Naive B cell (primary cell): ENCODE measurements at regions not wholly inside any gene's neighbourhood (a gene's known extent, or its start where the extent isn't known, plus 50 kb on each side); places are given as distances from the start of the nearest gene placed in this dataset.
A peak's percentile ranks its signal among the peaks of the same experiment; 100 is the strongest.

Experiments
- ATAC-seq, 2 donors: fragments of 150-1000 bp; cut with Tn5 transposase; 2 replicates each; pipeline ENCODE4 v1.10.0; 2021; ENCODE audit warnings: low read depth in 2 of 2, mild to moderate bottlenecking in 2 of 2, moderate library complexity in 2 of 2
- DNase-seq: peaks from one replicate; pipeline ENCODE4 v3.0.0; 2022
- H3K27ac Mint-ChIP-seq, 6 donors: one replicate each; pipeline ENCODE4 v1.8.0; 2020 to 2022; ENCODE audit warnings: mild to moderate bottlenecking in 6 of 6, mixed read lengths in 6 of 6, moderate library complexity in 5 of 6, inconsistent platforms in 2 of 6
- H3K27me3 Mint-ChIP-seq, 3 donors: one replicate each; pipeline ENCODE4 v1.8.0; 2021 to 2022; ENCODE audit warnings: mixed read lengths in 3 of 3, mild to moderate bottlenecking in 1 of 3
- H3K36me3 Mint-ChIP-seq, 2 donors: one replicate each; pipeline ENCODE4 v1.8.0; 2020 to 2022; ENCODE audit warnings: mixed read lengths in 2 of 2, inconsistent platforms in 1 of 2, mild to moderate bottlenecking in 1 of 2
- H3K4me1 Mint-ChIP-seq, 3 donors: one replicate each; pipeline ENCODE4 v1.8.0; 2020 to 2022; ENCODE audit warnings: mixed read lengths in 3 of 3, inconsistent platforms in 1 of 3, mild to moderate bottlenecking in 1 of 3, moderate library complexity in 1 of 3
- H3K4me3 Mint-ChIP-seq, 8 donors: one replicate each; pipeline ENCODE4 v1.8.0; 2020 to 2022; ENCODE audit warnings: mild to moderate bottlenecking in 8 of 8, mixed read lengths in 8 of 8, moderate library complexity in 8 of 8, inconsistent platforms in 2 of 8
- H3K9me3 Mint-ChIP-seq, 7 donors: one replicate each; pipeline ENCODE4 v1.8.0; 2020 to 2022; ENCODE audit warnings: mixed read lengths in 7 of 7, mild to moderate bottlenecking in 5 of 7, inconsistent platforms in 2 of 7, moderate library complexity in 1 of 7

DNA sequence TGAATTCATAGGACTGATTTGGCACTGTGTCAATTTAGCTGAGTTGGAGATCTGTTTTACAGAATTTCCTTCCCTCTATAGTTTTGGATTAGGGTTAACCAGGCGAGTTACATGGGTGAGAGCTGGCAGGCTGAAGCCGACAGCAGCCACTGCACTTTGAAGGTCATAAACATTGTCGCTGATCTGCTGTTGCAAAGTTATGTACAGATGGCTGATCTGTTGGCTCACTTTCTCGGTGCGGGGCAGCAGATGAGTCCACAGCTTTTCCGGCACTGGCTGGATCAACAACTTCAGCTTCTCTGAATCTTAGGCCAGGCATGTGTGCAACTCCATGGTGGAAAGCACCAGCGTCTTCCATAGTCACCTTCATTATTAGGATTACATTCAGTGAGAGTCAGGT, 173.7 kb downstream of the GPAT3 start:
- H3K9me3 Mint-ChIP-seq, result peaks cover 0 to 2% (median 0%) of the 10 kb centered on the region in 7 donors
- H3K27ac Mint-ChIP-seq, result no peak overlapping the region
- H3K27me3 Mint-ChIP-seq, result peaks cover 0 to 16% (median 7%) of the 10 kb centered on the region in 3 donors
- ATAC-seq (no peak), DNase-seq (no peak)
- no peaks in the 10 kb centered on the region for H3K36me3 Mint-ChIP-seq
- no peak overlapping the region for H3K4me3 Mint-ChIP-seq
- no peaks in the 10 kb centered on the region for H3K4me1 Mint-ChIP-seq

DNA sequence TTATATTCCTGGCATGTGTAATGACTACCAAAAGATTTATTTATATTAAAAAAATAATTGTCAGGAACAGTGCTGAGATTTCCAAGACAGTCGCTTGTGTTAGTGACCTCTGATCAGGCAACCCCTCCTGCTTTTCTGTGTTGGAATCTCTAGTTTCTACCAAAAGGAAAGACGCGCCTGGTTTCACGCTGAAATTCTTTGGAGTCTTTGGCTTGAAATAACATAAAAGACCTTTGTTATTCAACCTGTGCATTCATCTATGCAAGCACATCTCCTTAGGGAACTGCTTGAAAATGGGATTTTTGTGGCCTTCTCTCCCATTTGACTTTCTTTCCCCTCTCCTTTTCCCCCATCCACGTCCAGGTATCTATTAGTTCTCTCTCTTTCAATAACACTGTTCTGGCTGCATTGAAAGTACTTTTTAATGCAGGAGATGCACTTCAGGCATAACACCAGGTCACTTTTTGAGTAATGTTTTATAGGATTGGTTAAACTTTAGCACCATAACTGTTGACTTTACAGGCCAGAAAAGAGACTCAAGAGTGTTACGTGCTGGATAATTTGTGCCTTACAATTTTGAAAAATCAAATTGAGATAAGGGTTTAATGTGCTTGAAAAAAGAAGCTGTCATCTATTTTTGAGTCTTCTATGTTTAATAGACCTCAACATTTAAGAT, 172.7 kb downstream of the GPAT3 start:
- no peak overlapping the region for H3K4me3 Mint-ChIP-seq
- no peaks in the 10 kb centered on the region for H3K36me3 Mint-ChIP-seq
- no peaks in the 10 kb centered on the region for H3K4me1 Mint-ChIP-seq
- peaks cover 0 to 2% (median 0%) of the 10 kb centered on the region in 7 donors for H3K9me3 Mint-ChIP-seq
- H3K27me3 Mint-ChIP-seq, result peaks cover 0 to 9% (median 7%) of the 10 kb centered on the region in 3 donors
- DNase-seq, result no peak
- ATAC-seq, result no peak
- no peak overlapping the region for H3K27ac Mint-ChIP-seq

DNA sequence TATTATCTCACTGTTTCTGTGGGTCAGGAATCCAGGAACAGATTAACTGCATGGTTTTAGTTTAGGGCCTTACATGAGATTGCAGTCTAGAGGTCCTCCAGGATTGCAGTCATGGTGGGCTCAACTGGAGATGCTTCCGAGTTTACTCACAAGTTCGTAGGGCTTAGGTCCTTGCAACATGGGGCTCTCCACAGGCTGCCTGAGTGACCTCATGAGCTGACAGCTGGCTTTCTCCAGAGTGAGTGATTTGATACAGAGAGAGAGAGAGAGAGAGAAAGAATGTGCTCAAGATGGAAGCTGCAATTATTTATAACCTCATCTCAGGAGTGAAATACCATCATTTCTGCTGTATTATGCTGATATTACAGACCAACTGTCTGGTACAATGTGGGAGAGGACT, 168.9 kb downstream of the GPAT3 start:
- Mint-ChIP-seq H3K27ac (no peak overlapping the region), H3K9me3 (peaks cover 5 to 15% (median 9%) of the 10 kb centered on the region in 7 donors), H3K4me3 (no peak overlapping the region), H3K4me1 (no peaks in the 10 kb centered on the region), H3K36me3 (no peaks in the 10 kb centered on the region), H3K27me3 (peaks cover 0 to 7% (median 0%) of the 10 kb centered on the region in 3 donors)
- ATAC-seq (no peak), DNase-seq (no peak)

DNA sequence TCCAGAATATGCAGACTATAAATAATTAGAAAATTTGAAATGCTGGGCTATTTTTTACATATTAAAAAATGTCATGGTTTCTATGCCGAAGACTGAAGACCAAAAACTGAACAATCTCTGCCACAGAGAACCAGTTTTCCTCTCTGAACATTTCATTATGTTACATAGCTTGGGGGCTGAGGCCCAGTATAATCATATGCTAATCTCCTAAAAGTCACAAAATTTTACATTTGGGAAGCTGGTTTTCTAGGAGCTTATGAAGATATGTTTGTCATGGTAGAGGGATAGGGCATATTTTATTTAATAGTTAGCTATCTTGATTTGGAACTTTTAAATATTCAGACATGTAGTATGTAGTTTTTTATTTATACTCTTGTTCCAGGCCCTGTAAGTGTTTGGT, 167.8 kb downstream of the GPAT3 start:
- no peak overlapping the region for H3K27ac Mint-ChIP-seq
- H3K4me1 Mint-ChIP-seq, result no peaks in the 10 kb centered on the region
- peaks cover 0 to 16% (median 4%) of the 10 kb centered on the region in 3 donors for H3K27me3 Mint-ChIP-seq
- DNase-seq (no peak), ATAC-seq (no peak)
- peaks cover 6 to 20% (median 9%) of the 10 kb centered on the region in 7 donors for H3K9me3 Mint-ChIP-seq
- H3K4me3 Mint-ChIP-seq, result no peak overlapping the region
- no peaks in the 10 kb centered on the region for H3K36me3 Mint-ChIP-seq

DNA sequence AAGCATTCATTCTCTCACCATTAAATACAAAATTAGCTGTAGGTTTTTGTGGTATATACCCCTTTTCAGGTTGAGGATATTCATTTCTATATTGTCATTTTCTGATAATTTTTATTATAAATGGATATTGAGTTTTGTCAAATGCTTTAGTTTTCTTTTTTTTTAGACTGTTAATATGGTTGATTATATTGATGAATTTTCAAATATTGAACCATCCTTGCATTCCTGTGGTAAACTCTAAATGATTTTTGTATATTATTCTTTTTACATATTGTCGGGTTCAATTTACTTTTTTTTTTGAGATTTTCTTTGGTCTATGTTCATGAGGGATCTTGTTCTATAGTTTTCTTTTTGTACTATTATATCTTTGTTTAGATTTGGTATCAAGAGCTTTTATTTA, 165.1 kb downstream of the GPAT3 start:
- Mint-ChIP-seq H3K36me3 (no peaks in the 10 kb centered on the region), H3K4me3 (no peak overlapping the region), H3K27ac (no peak overlapping the region), H3K27me3 (peaks cover 0 to 13% (median 10%) of the 10 kb centered on the region in 3 donors), H3K9me3 (peaks cover 6 to 20% (median 9%) of the 10 kb centered on the region in 7 donors), H3K4me1 (no peaks in the 10 kb centered on the region)
- ATAC-seq, result no peak
- no peak for DNase-seq

DNA sequence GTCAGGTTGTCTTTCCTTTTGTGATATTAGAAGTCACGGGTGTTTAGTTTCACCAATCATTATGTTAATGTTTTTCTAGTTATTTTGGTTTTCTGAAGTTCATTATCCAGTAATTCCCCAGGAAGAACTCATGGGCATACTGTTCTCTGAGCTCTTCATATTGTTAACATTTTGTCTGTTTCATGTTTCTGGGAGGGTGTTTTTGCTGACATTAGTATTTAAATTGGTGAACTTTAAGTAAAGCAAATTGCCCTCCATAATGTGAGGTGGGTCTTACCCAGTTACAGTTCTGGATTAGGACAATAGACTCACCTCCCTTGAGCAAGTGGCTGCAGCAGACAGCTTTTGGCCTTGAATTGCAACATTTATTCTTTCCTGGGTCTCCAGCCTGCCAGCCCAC, 163.4 kb downstream of the GPAT3 start:
- Mint-ChIP-seq H3K4me3 (no peak overlapping the region), H3K4me1 (no peaks in the 10 kb centered on the region), H3K27me3 (peaks cover 0 to 17% (median 10%) of the 10 kb centered on the region in 3 donors), H3K9me3 (peaks cover 6 to 20% (median 9%) of the 10 kb centered on the region in 7 donors), H3K27ac (no peak overlapping the region), H3K36me3 (no peaks in the 10 kb centered on the region)
- ATAC-seq (no peak), DNase-seq (no peak)

DNA sequence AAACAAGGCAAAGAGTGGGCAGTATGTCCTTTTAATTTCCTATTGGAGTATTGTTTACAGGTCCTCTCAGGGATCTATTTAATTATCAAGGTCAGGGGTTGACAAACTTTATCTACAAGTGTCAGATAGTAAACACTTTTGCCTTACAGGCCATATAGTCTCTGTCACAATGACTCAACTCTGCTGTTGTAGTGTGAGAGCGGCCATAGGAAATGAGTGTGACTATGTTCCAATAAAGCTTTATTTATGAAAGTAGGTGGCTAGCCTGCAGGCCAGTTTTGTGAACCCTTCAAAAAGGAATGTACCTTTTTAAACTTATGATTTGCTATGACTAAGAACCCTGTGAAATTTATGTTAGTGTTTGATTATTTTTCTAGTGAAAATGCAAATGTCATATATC, 156.1 kb downstream of the GPAT3 start:
- ATAC-seq (no peak), DNase-seq (no peak)
- Mint-ChIP-seq H3K27me3 (peaks cover 12 to 19% (median 14%) of the 10 kb centered on the region in 3 donors), H3K4me1 (no peaks in the 10 kb centered on the region), H3K4me3 (no peak overlapping the region), H3K36me3 (no peaks in the 10 kb centered on the region), H3K9me3 (no peaks in the 10 kb centered on the region), H3K27ac (no peak overlapping the region)

DNA sequence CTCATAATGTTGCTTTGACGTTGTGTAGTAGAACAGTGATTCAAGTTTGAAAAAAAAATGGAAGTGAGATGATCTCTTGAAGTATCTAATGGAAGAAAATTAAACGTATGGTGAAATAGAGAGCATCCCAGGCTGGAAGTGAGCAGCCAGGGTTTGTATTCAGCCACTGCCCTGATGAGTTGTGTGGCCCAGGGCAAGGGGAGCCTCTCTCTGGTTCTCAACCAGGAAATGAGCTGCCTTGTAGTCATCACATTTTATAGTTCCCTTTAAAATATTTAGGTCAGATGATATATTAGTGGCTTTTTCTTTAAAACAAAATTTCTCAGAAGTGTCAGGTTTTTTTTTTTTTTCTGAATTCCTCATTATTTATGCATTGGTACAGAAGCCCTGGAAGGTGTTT, 150.3 kb downstream of the GPAT3 start:
- ATAC-seq, result no peak
- Mint-ChIP-seq H3K4me3 (peak overlapping the region in 1 of 8 donors; percentile 48), H3K27me3 (peaks cover 7 to 23% (median 17%) of the 10 kb centered on the region in 3 donors), H3K27ac (no peak overlapping the region), H3K4me1 (no peaks in the 10 kb centered on the region), H3K9me3 (peaks cover 0 to 5% (median 0%) of the 10 kb centered on the region in 7 donors), H3K36me3 (no peaks in the 10 kb centered on the region)
- no peak for DNase-seq

DNA sequence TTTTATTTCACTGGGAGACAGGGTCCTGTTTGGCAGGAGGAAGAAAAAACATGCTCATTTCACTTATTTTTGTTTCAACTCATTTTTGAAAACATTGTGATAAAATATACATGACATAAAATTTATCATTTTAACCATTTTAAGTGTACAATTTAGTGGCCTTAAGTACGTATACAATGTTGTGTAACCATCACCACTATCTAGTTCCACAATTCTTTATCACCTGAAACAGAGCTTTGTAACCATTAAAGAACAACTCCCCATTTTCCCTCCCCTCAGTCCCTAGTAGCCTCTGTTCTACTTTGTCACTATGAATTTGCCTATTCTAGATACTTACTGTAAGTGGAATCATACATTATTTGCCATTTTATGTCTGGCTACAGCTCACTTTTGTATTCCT, 143.8 kb downstream of the GPAT3 start:
- no peak for DNase-seq
- peaks cover 22 to 36% (median 25%) of the 10 kb centered on the region in 3 donors for H3K27me3 Mint-ChIP-seq
- no peaks in the 10 kb centered on the region for H3K36me3 Mint-ChIP-seq
- no peak for ATAC-seq
- no peak overlapping the region for H3K27ac Mint-ChIP-seq
- H3K9me3 Mint-ChIP-seq, result no peaks in the 10 kb centered on the region
- H3K4me1 Mint-ChIP-seq, result no peaks in the 10 kb centered on the region
- H3K4me3 Mint-ChIP-seq, result no peak overlapping the region

DNA sequence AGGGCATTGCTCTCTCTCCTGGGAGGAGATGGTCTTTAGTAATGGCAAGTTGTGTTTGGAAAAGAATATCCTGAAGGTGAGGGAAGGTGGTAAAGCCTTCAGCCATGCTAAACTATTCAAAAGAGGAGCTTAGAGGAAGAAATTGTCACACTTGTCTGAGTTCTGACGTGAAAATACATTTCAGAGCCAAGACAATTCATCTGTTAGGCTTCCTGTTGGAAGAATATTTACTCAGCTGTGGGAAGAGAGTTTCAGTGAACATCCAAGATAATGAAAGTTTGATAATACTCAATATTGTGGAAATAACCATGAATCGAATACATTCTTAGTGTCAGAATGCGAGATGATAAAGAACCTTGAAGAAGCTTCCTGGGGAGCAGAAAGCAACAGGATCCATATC, 143.3 kb downstream of the GPAT3 start:
- H3K27me3 Mint-ChIP-seq, result peaks cover 23 to 36% (median 25%) of the 10 kb centered on the region in 3 donors
- no peaks in the 10 kb centered on the region for H3K9me3 Mint-ChIP-seq
- ATAC-seq (no peak), DNase-seq (no peak)
- H3K27ac Mint-ChIP-seq, result no peak overlapping the region
- H3K4me3 Mint-ChIP-seq, result no peak overlapping the region
- H3K36me3 Mint-ChIP-seq, result no peaks in the 10 kb centered on the region
- H3K4me1 Mint-ChIP-seq, result no peaks in the 10 kb centered on the region

DNA sequence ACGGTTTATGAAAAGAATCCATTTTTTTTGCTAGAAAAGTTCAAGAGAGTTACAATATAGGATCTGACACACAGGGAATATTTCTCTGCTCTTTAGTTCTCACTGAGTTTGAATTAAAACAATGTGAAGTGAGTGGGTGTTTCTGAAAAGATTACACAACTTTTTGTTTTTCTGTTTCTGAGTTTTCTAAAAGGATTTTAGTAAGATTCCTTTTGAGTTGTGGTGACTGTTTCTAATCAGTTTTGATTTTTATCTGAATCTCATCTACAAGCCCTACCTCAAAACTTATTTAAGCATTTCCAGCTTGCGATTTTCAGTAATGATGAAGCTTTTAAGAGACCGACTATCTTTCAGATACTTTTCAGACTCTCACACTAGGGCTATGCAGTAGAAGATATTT, 141.7 kb downstream of the GPAT3 start:
- DNase-seq (no peak), ATAC-seq (no peak)
- H3K36me3 Mint-ChIP-seq, result no peaks in the 10 kb centered on the region
- H3K27me3 Mint-ChIP-seq, result peaks cover 31 to 45% (median 34%) of the 10 kb centered on the region in 3 donors
- no peaks in the 10 kb centered on the region for H3K9me3 Mint-ChIP-seq
- H3K27ac Mint-ChIP-seq, result no peak overlapping the region
- no peaks in the 10 kb centered on the region for H3K4me1 Mint-ChIP-seq
- no peak overlapping the region for H3K4me3 Mint-ChIP-seq

DNA sequence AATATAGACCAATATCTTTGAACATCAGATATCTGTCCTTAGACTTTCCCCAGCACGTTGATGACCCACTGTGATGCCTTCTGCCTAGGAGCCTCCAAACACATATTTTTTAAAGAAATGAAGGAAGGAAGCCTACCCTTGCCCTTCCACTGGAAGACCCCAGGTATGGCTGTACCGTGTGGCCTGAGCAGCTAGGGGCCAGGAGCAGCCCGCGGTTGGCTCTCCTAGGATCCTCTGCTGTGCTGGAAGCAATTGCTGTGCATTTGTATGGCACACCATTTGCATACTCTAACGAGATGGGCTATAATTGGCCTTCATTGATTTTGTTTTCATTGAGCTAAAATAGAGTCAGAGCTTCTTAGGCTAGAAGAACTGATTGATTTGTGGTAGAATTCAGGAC, 128.8 kb downstream of the GPAT3 start:
- ATAC-seq, result no peak
- no peak overlapping the region for H3K27ac Mint-ChIP-seq
- peaks cover 8 to 29% (median 24%) of the 10 kb centered on the region in 3 donors for H3K27me3 Mint-ChIP-seq
- no peak for DNase-seq
- H3K4me3 Mint-ChIP-seq, result no peak overlapping the region
- no peaks in the 10 kb centered on the region for H3K36me3 Mint-ChIP-seq
- H3K4me1 Mint-ChIP-seq, result peaks cover 0 to 5% (median 0%) of the 10 kb centered on the region in 3 donors
- peaks cover 0 to 2% (median 0%) of the 10 kb centered on the region in 7 donors for H3K9me3 Mint-ChIP-seq

DNA sequence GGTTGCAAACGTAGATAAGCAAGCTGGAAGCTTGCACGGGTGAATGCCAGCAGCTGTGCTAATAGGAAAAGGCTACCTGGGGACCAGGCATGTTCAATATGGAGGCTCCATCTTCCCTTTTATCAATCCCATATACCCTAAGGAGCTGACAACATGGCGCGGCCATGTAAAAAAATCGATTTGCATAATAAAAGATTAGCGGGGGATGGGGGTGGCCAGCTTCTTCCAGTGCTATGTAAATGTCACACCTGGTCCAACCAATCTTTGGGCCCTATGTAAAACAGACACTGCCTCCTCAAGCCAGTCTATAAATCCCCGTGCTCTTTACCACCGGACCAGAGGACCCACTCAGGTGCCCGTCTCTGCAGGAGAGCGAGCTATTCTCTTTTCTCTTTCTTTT, 128.2 kb downstream of the GPAT3 start:
- no peaks in the 10 kb centered on the region for H3K36me3 Mint-ChIP-seq

DNA sequence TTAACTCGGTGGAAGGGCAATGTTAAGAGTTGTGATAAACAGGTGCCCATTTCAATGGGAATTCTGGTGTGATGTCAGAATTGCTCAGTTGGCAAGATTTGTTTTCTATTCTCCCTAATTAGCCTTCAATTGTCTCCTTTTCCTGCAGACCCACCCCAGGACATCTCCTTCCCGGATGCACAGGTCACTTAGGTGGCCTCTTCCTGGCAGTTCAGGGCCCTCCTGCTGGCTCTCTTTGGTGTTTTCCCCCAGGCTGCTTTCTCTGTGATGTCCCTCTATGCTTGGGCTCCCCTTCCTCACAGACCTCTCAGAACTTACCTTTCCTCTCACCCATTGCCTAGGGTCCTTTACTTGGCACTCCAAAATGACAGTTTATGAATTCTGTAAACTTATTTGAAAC, 126.3 kb downstream of the GPAT3 start:
- Mint-ChIP-seq H3K27me3 (peaks cover 5 to 33% (median 23%) of the 10 kb centered on the region in 3 donors), H3K9me3 (peaks cover 0 to 2% (median 0%) of the 10 kb centered on the region in 7 donors), H3K36me3 (no peaks in the 10 kb centered on the region), H3K4me1 (peaks cover 0 to 5% (median 0%) of the 10 kb centered on the region in 3 donors), H3K27ac (no peak overlapping the region), H3K4me3 (no peak overlapping the region)
- DNase-seq (no peak), ATAC-seq (no peak)

More for the DNA sequence above, 128.2 kb downstream of the GPAT3 start:
- H3K9me3 Mint-ChIP-seq, result peaks cover 0 to 2% (median 0%) of the 10 kb centered on the region in 7 donors
- H3K4me3 Mint-ChIP-seq, result no peak overlapping the region
- peaks cover 0 to 5% (median 0%) of the 10 kb centered on the region in 3 donors for H3K4me1 Mint-ChIP-seq
- no peak overlapping the region for H3K27ac Mint-ChIP-seq
- DNase-seq (no peak), ATAC-seq (no peak)
- H3K27me3 Mint-ChIP-seq, result peaks cover 13 to 29% (median 24%) of the 10 kb centered on the region in 3 donors
